ENCODE measurements at regions not wholly inside any gene's neighbourhood (a gene's known extent, or its start where the extent isn't known, plus 50 kb on each side); places are given as distances from the start of the nearest gene placed in this dataset.

DNA sequence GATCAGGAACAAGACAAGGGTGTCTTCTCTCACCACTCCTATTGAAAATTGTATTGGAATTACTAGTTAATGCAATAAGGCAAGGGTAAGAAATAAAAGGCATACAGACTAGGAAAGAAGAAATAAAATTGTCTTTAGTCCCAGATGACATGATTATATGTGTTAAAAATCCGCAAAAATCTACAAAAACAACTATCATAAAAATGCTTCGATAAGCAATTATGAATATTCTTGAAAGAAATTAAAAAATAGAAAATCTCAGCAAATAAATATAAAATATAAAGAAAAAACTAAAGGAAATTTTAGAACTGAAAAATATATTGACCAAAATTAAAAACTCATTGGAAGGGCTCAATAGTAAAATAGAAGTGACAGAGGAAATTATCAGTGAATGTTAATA, 243.3 kb downstream of the ZNF674 start:
- DNase-seq (ENCODE audit: low spot score): no peak

DNA sequence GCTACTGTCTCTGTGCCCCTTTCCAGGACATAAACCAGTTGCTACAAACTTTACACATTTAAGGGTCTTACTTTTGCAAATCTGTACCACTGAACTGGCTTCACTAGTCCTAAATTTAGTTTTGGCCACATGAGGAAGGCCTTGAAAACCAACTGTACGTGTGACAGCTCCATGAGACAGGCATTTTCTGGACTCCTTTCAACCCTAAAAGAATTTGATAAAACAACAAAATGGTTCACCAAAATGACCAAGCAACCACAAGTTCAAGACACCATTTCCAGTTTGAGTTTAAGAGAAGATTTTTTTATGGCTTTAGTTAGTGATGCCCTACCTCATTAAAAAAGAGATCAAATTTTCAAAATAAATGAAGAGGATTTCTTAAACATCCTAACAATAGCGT, 246.4 kb downstream of the ZNF674 start:
- DNase-seq (ENCODE audit: low spot score): peak; percentile 9

GRCh38 chrX:46295963-46296362, 249.3 kb downstream of the ZNF674 start:
- DNase-seq (ENCODE audit: low spot score): no peak

GRCh38 chrX:46294234-46294633, 251.0 kb downstream of the ZNF674 start:
- peak; percentile 33 for DNase-seq (ENCODE audit: low spot score)

GRCh38 chrX:46279925-46280313, 265.3 kb downstream of the ZNF674 start:
- DNase-seq (ENCODE audit: low spot score): peak; percentile 48

- DNase-seq (ENCODE audit: low spot score): no peak
Measured at GRCh38 chrX:46279214-46279924, 265.9 kb downstream of the ZNF674 start.

DNA sequence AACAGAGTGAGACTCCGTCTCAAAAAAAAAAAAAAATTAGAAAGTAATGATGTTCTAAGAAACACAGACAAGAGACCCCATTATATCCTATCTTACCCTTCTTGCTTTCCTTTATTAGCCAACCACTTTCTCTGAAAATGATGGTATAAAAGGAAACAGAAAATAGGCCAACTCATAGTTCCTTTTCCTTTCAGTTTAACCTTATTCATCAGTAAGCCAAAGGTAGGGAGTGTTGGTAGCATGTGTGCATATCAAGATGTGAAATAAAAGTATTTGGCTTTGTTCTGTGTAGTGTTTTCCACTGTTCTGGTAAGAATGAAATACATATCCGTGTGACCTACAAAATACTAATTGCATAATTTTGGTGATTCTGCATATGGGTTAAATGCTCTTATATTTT, 266.6 kb downstream of the ZNF674 start:
- no peak for DNase-seq (ENCODE audit: low spot score)

DNA sequence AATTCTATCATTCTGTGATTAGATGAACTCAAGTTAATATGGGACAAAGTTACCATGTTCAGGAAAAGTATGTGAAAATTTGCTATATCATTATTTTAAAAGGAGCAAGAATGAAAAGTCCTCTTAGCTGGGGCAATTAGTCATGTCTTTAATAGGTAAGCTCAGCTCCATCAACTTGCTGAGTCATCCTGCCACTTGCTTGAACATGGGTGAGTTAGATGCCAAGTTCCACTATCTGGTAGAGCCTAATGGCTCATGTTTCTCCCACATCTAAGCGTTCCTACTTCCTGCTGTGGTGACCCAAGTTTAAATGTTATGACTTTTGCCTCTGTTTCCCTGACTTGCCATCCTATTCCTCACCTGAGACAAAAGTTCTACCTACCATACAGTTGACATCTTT, 276.8 kb downstream of the ZNF674 start:
- DNase-seq (ENCODE audit: low spot score): no peak

DNA sequence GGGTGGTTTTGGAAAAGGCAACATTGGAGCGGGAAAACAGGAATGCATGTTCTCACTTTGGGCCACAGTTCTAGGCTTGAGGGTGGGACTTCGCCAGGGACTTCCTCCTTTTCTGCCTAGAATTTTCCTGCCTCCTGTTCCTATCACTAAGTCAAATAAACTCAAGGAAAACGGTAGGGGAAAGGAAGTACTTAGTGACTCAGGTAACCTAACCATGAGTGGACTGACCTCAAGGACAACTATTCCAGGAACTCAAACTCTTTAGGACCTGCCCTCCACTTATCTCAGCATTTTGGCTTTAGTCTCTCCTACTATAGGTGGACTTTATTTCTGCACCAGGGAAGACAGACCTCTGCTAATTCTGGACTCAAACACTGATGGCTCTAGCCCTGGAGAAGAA, 281.7 kb downstream of the ZNF674 start:
- no peak for DNase-seq (ENCODE audit: low spot score)

DNA sequence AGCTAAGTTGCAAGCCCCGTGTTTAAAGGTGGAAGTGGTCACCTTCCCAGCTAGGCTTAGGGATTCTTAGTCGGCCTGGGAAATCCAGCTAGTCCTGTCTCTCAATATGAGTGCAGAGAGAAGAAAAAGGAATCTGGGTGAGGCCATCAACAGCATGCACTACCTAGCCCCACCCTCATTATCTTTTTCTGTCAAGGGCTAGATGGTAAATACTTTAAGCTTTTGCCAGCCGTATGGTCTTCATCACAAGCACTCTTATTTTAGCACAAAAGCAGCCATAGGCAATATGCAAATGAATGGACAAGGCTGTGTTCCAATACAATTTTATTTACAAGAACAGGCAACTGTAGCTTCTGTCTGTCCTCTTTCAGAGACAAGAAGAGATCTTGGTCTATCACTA, 282.9 kb downstream of the ZNF674 start:
- DNase-seq (ENCODE audit: low spot score): no peak

- DNase-seq (ENCODE audit: low spot score): no peak
Measured at GRCh38 chrX:46260499-46260898, 284.7 kb downstream of the ZNF674 start.

GRCh38 chrX:46258356-46258755, 286.9 kb downstream of the ZNF674 start:
- no peak for DNase-seq (ENCODE audit: low spot score)

GRCh38 chrX:46257451-46257879, 287.8 kb downstream of the ZNF674 start:
- no peak for DNase-seq (ENCODE audit: low spot score)

- no peak for DNase-seq (ENCODE audit: low spot score)
Measured at GRCh38 chrX:46256875-46257274, 288.3 kb downstream of the ZNF674 start.

DNA sequence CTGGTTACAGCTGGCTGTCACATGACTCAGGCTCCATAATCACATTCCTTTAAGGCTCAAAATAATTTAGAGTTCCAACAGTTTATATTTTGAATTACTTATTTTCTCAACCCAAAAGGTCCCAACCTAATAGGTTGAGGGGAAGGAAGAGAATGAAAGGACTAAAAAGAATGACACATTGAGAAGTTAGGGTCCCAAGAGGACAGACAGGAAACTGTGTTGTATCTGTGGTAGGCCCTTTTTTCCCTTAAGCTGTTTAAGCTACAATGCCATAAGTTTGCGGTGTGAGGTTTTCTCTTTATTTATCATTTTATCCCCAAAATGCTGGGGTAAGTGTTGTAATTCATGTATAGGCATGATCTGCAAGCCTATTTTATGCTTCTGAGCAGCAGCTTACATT, 290.2 kb downstream of the ZNF674 start:
- no peak for DNase-seq (ENCODE audit: low spot score)

DNA sequence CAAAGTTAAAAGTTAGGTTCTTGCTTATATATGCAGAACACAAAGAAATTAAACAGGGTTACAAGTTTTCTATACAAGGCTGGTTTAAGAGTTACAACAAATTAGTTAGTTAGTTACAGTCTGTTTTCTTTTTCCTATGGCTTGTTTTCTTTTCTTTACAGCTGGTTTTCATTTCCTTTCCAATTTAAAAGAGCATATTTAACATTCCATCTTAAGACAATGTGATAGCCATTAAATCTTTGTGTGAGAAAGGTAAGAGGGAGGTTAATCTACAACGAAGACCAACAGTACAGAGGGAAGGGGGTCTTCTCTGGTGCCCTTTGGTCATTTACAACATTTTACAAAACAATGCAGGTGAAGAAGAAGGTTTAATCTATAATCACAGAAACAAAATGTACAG, 290.6 kb downstream of the ZNF674 start:
- DNase-seq (ENCODE audit: low spot score): no peak

DNA sequence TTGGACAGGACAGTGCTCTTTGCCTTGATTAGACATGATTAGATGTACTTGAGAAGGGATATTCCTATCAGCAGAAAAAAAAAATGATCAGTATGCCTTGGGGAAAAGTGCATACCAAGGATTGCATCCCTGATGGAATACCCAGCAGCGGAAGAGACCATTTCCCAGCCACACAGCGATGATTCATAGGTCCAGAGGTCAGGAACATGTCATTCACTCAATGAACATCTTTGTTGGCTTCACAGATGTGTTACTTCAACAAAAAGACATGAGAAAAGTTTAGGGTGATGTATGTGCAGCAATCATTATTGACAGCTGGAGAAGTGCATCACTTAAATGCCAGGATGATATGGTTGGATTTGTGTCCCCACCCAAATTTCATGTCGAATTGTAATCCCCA, 293.5 kb downstream of the ZNF674 start:
- no peak for DNase-seq (ENCODE audit: low spot score)

DNA sequence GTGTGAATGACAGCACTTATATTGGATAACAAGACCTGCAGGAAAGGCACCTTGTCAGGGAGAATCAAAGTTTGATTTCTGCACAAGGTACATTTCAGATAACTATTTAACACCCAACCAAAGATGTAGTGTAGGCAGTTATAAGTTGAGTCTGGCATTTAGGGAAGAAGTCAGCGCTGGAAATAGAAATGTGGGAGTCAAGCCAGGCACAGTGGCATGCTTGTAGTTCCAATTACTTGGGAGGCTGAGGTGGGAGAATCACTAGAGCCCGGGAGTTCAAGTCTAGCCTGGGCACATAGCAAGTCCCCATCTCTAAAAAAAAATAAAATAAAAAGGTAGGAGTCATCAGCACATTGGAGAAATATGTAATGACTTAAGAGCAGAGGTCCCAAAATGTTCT, 295.1 kb downstream of the ZNF674 start:
- no peak for DNase-seq (ENCODE audit: low spot score)

DNA sequence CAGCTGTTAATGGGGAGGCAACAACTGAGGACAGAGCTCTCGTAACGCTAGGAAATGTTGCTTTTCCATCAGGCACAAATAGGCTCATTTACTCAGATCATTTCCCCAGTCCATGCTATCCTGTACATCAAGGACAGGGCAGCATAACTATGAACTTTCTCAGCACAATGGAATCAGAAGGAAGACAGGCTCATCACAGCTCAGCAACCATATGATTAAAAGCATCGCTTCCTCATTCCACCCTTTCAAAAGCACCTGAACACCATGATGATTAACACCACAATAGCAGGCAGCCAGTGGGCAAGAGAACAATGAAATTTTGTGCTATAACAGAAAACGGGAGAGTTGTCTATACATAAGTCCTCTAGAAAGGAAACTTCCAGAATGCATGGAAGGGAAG, 297.8 kb downstream of the ZNF674 start:
- DNase-seq (ENCODE audit: low spot score): no peak

GRCh38 chrX:46244451-46244850, 300.8 kb downstream of the ZNF674 start:
- no peak for DNase-seq (ENCODE audit: low spot score)

DNA sequence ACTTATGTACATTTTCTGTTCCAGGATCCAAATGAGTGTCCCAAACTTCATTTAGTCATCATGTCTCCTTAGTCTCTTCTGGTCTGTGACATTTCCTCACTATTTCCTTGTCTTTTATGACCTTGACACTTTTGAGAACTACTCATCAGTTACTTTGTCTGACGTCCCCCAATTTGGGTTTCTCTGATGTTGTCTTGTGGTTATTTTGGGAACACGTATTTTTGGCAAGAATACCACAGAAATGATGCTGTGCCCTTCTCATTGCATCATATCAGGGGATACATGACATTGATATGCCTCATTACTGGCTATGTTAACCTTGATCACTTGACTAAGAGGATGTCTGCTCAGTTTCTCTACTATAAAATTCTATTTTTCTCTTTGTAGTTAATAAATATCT, 308.8 kb downstream of the ZNF674 start:
- DNase-seq (ENCODE audit: low spot score): no peak

- no peak for DNase-seq (ENCODE audit: low spot score)
Measured at GRCh38 chrX:46235778-46236177, 309.4 kb downstream of the ZNF674 start.

DNA sequence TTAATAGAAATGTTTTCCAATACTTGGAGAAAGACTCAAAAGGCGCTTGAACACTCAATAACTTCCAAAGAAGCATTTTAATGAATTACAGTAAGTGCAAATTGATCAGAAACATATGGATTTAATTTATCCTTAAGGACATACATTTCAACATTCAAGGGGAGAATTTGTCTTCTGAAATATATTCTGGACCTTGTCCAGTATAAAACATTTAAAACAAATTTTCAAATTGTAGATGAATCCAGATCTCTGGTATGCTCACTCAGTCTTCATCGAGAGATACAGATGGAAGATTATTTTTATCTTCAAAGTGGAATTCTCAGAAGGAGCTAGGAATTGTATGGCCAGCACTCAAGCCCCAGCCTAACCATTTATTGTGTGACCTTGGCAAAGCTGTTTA, 310.4 kb downstream of the ZNF674 start:
- no peak for DNase-seq (ENCODE audit: low spot score)

DNA sequence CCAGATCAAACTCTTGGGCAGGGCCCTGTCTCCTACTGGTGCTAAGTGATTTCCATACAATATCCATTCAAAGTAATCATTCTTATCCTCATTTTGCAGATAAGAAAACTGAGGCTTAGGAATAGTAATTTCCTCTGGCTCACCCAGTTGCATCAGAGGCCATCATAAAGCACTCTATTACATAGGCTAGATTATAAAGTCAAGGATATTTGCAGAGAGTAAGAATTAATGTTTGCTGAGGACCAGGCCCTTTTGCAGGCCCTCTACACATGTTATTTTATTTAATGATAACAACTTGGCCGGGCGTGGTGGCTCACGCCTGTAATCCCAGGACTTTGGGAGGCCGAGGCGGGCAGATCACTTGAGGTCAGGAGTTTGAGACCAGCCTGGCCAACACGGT, 316.8 kb downstream of the ZNF674 start:
- DNase-seq (ENCODE audit: low spot score): no peak

- DNase-seq (ENCODE audit: low spot score): no peak
Measured at GRCh38 chrX:46226422-46226821, 318.8 kb downstream of the ZNF674 start.
